ENCODE measurements at regions not wholly inside any gene's neighbourhood (a gene's known extent, or its start where the extent isn't known, plus 50 kb on each side); places are given as distances from the start of the nearest gene placed in this dataset.

GRCh38 chr13:50220938-50221337, 205.7 kb downstream of the KCNRG start:
- no peaks in the 10 kb centered on the region for H3K36me3 ChIP-seq (ENCODE audit: control insufficient read depth in 2 of 2, insufficient read depth in 1 of 2, low read length in 2 of 2)
- CTCF ChIA-PET, result no interaction called here
- no peak overlapping the region for H3K4me3 ChIP-seq (ENCODE audit: low read depth, low read length)
- TF ChIP-seq SETDB1 (IDR thresholded peaks at IDR 0.05; ENCODE audit: insufficient read length, low read length) (no peak), ZNF561 (tag by site-specific recombination; IDR thresholded peaks at IDR 0.05; ENCODE audit: borderline replicate concordance) (no peak), ZNF629 (tag by site-specific recombination; IDR thresholded peaks at IDR 0.05) (peak; percentile 45; the same call in 1 of the 2 replicates), ZNF174 (tag by site-specific recombination; IDR thresholded peaks at IDR 0.05) (no peak), GLI4 (tag by site-specific recombination; IDR thresholded peaks at IDR 0.05) (no peak), TCF7L2 (IDR thresholded peaks at IDR 0.05; ENCODE audit: borderline replicate concordance, low read depth, low read length) (no peak), ATF2 (tag by site-specific recombination; IDR thresholded peaks at IDR 0.05; ENCODE audit: low read depth) (peak; percentile 49)
- no peak overlapping the region for H3K27ac ChIP-seq (ENCODE audit: extremely low read depth, low read depth, low read length)
- POLR2A ChIA-PET, result no interaction called here
- 0 out of 2 replicates have a peak, but pooled peaks cover 4% of the 10 kb centered on the region for H3K4me1 ChIP-seq (ENCODE audit: control insufficient read depth, insufficient read depth, low read length)
- H3K9me3 ChIP-seq (ENCODE audit: control insufficient read depth, insufficient read depth, low read depth, low read length), result no peaks in the 10 kb centered on the region

GRCh38 chr13:50222569-50223332, 207.5 kb downstream of the KCNRG start:
- 0 out of 2 replicates have a peak, but pooled peaks cover 4% of the 10 kb centered on the region for H3K4me1 ChIP-seq (ENCODE audit: control insufficient read depth, insufficient read depth, low read length)
- no peak overlapping the region for H3K4me3 ChIP-seq (ENCODE audit: low read depth, low read length)
- H3K9me3 ChIP-seq (ENCODE audit: control insufficient read depth, insufficient read depth, low read depth, low read length), result no peaks in the 10 kb centered on the region
- ChIA-PET CTCF (interaction anchor here (0.7 to 0.9 kb wide), 2 partner anchors 138 to 272 kb away, joined by 3 read pairs; no protein-coding TSS in a partner anchor), POLR2A (interaction anchor here (0.5 to 0.7 kb wide), 2 partner anchors 164 to 390 kb away, joined by 3 read pairs; no protein-coding TSS in a partner anchor)
- no peaks in the 10 kb centered on the region for H3K36me3 ChIP-seq (ENCODE audit: control insufficient read depth in 2 of 2, insufficient read depth in 1 of 2, low read length in 2 of 2)
- 0 out of 2 replicates have a peak overlapping the region, but pooled peaks have one; percentile 25 for H3K27ac ChIP-seq (ENCODE audit: extremely low read depth, low read depth, low read length)
- TF ChIP-seq TCF7L2 (IDR thresholded peaks at IDR 0.05; ENCODE audit: borderline replicate concordance, low read depth, low read length), result no peak; the same call in 1 of the 2 replicates
- TF ChIP-seq ZNF433 (tag by site-specific recombination; IDR thresholded peaks at IDR 0.05; ENCODE audit: low read depth), result no peak
- no peak for TF ChIP-seq YY2 (tag by site-specific recombination; IDR thresholded peaks at IDR 0.05)
- peak; percentile 61; the same call in 1 of the 2 replicates for TF ChIP-seq ZSCAN30 (tag by site-specific recombination; IDR thresholded peaks at IDR 0.05)
- TF ChIP-seq ZNF76 (tag by site-specific recombination; IDR thresholded peaks at IDR 0.05; ENCODE audit: borderline replicate concordance, low read depth), result no peak
- no peak for TF ChIP-seq ZNF24 (tag by site-specific recombination; IDR thresholded peaks at IDR 0.05)
- no peak for TF ChIP-seq ZSCAN16 (tag by site-specific recombination; IDR thresholded peaks at IDR 0.05)
- no peak for TF ChIP-seq ZNF426 (tag by site-specific recombination; IDR thresholded peaks at IDR 0.05)
- no peak for TF ChIP-seq ZNF521 (tag by site-specific recombination; IDR thresholded peaks at IDR 0.05)
- TF ChIP-seq MYNN (tag by site-specific recombination; IDR thresholded peaks at IDR 0.05; ENCODE audit: borderline replicate concordance), result no peak
- TF ChIP-seq ZFP3 (tag by site-specific recombination; IDR thresholded peaks at IDR 0.05; ENCODE audit: low read depth), result no peak
- no peak for TF ChIP-seq ZNF837 (tag by site-specific recombination; IDR thresholded peaks at IDR 0.05)
- no peak for TF ChIP-seq ZBTB10 (tag by site-specific recombination; IDR thresholded peaks at IDR 0.05)
- TF ChIP-seq ZNF707 (tag by site-specific recombination; IDR thresholded peaks at IDR 0.05), result no peak
- no peak for TF ChIP-seq GLI4 (tag by site-specific recombination; IDR thresholded peaks at IDR 0.05)
- TF ChIP-seq KLF17 (tag by site-specific recombination; IDR thresholded peaks at IDR 0.05), result no peak
- TF ChIP-seq ZNF169 (tag by site-specific recombination; IDR thresholded peaks at IDR 0.05), result no peak
- peak; percentile 61 for TF ChIP-seq GLIS1 (tag by site-specific recombination; IDR thresholded peaks at IDR 0.05)
- peak; percentile 68 for TF ChIP-seq ZNF600 (tag by site-specific recombination; IDR thresholded peaks at IDR 0.05)
- TF ChIP-seq FEZF1 (tag by site-specific recombination; IDR thresholded peaks at IDR 0.05), result peak; percentile 89
- peak; percentile 63; the same call in 1 of the 2 replicates for TF ChIP-seq IKZF3 (tag by site-specific recombination; IDR thresholded peaks at IDR 0.05)
- TF ChIP-seq ZNF184 (tag by site-specific recombination; IDR thresholded peaks at IDR 0.05), result no peak

Measured in HEK293 (cell line).